Right atrium auricular region (tissue), 2 donors: ENCODE measurements at regions not wholly inside any gene's neighbourhood (a gene's known extent, or its start where the extent isn't known, plus 50 kb on each side); places are given as distances from the start of the nearest gene placed in this dataset.
"Not testable (repeated sequence)": the region's sequence is repeated elsewhere in the genome, so short reads cannot be mapped to it uniquely, and the experiment has no call there.

Experiments
- DNase-seq: peaks from one replicate; pipeline ENCODE4 v3.0.0-alpha.2; 2019; ENCODE audit warnings: low spot score
- H3K27ac ChIP-seq, 2 donors: fragments of 200-600 bp; sonication (generic); 1 replicate in 1 of 2; 2 replicates in 1 of 2; pipeline ENCODE4 v1.5.1; 2016 to 2019
- H3K27me3 ChIP-seq, 2 donors: fragments of 200-600 bp; sonication (generic); one replicate each; pipeline versions ENCODE4 v1.5.1 to v1.6.0; 2017 to 2019
- H3K36me3 ChIP-seq: fragments of 200-600 bp; sonication (generic); one replicate; pipeline ENCODE4 v1.5.1; 2016
- H3K4me1 ChIP-seq, 2 donors: fragments of 200-600 bp; sonication (generic); one replicate each; pipeline versions ENCODE4 v1.5.1 to v1.6.0; 2017 to 2019
- H3K4me3 ChIP-seq, 2 donors: fragments of 200-600 bp; sonication (generic); 1 replicate in 1 of 2; 2 replicates in 1 of 2; pipeline ENCODE4 v1.5.1; 2017 to 2019; ENCODE audit warnings: mild to moderate bottlenecking in 1 of 2, moderate library complexity in 1 of 2
- H3K9me3 ChIP-seq, 2 donors: fragments of 200-600 bp; sonication (generic); one replicate each; pipeline ENCODE4 v1.5.1; 2019
- CTCF ChIP-seq, 2 donors: fragments of 200-600 bp; sonication (generic); IDR thresholded peaks; one replicate each; pipeline ENCODE4 v1.5.1; 2019; ENCODE audit warnings: antibody characterized with exemption in 2 of 2

GRCh38 chr4:189613207-189613606, 327.5 kb upstream of the FRG1 start:
- no peaks in the 10 kb centered on the region for H3K27me3 ChIP-seq
- no peak for DNase-seq
- TF ChIP-seq CTCF (IDR thresholded peaks at IDR 0.05), result no peak
- no peaks in the 10 kb centered on the region for H3K36me3 ChIP-seq
- no peaks in the 10 kb centered on the region for H3K4me1 ChIP-seq
- H3K4me3 ChIP-seq, result no peak overlapping the region
- no peaks in the 10 kb centered on the region for H3K9me3 ChIP-seq
- H3K27ac ChIP-seq, result no peak overlapping the region

- no peaks in the 10 kb centered on the region for H3K4me1 ChIP-seq
- no peak overlapping the region for H3K27ac ChIP-seq
- no peaks in the 10 kb centered on the region for H3K9me3 ChIP-seq
- DNase-seq, result no peak
- no peak for TF ChIP-seq CTCF (IDR thresholded peaks at IDR 0.05)
- H3K36me3 ChIP-seq, result no peaks in the 10 kb centered on the region
- no peaks in the 10 kb centered on the region for H3K27me3 ChIP-seq
- H3K4me3 ChIP-seq, result no peak overlapping the region
These were observed 325.4 kb upstream of the FRG1 start for GRCh38 chr4:189615217-189615663.

GRCh38 chr4:189617741-189618140, 322.9 kb upstream of the FRG1 start:
- not testable (repeated sequence) for H3K4me1 ChIP-seq, H3K27ac ChIP-seq, H3K27me3 ChIP-seq, H3K4me3 ChIP-seq, H3K9me3 ChIP-seq, DNase-seq, H3K36me3 ChIP-seq

GRCh38 chr4:189619441-189620250, 321.0 kb upstream of the FRG1 start:
- DNase-seq, H3K9me3 ChIP-seq, H3K36me3 ChIP-seq, H3K27ac ChIP-seq, H3K27me3 ChIP-seq, H3K4me3 ChIP-seq, H3K4me1 ChIP-seq: not testable (repeated sequence)

- not testable (repeated sequence) for DNase-seq, H3K27ac ChIP-seq, H3K4me1 ChIP-seq, H3K9me3 ChIP-seq, H3K36me3 ChIP-seq, H3K27me3 ChIP-seq, H3K4me3 ChIP-seq
These were observed 318.1 kb upstream of the FRG1 start for GRCh38 chr4:189622574-189622973.

- not testable (repeated sequence) for H3K4me1 ChIP-seq, H3K27ac ChIP-seq, H3K27me3 ChIP-seq, DNase-seq, H3K36me3 ChIP-seq, H3K4me3 ChIP-seq, H3K9me3 ChIP-seq
These were observed 313.6 kb upstream of the FRG1 start for GRCh38 chr4:189627041-189627440.

GRCh38 chr4:189629733-189630132, 310.9 kb upstream of the FRG1 start:
- not testable (repeated sequence) for DNase-seq, H3K4me1 ChIP-seq, H3K27ac ChIP-seq, H3K9me3 ChIP-seq, H3K36me3 ChIP-seq, H3K27me3 ChIP-seq, H3K4me3 ChIP-seq

GRCh38 chr4:189630913-189631567, 309.6 kb upstream of the FRG1 start:
- H3K36me3 ChIP-seq, H3K27me3 ChIP-seq, H3K27ac ChIP-seq, H3K4me1 ChIP-seq, H3K4me3 ChIP-seq, H3K9me3 ChIP-seq, DNase-seq: not testable (repeated sequence)

GRCh38 chr4:189631568-189631916, 309.1 kb upstream of the FRG1 start:
- not testable (repeated sequence) for H3K4me3 ChIP-seq, H3K27me3 ChIP-seq, H3K27ac ChIP-seq, H3K9me3 ChIP-seq, DNase-seq, H3K36me3 ChIP-seq, H3K4me1 ChIP-seq

- H3K9me3 ChIP-seq, DNase-seq, H3K36me3 ChIP-seq, H3K27me3 ChIP-seq, H3K4me3 ChIP-seq, H3K27ac ChIP-seq, H3K4me1 ChIP-seq: not testable (repeated sequence)
These were observed 290.2 kb upstream of the FRG1 start for GRCh38 chr4:189650436-189650835.

- not testable (repeated sequence) for H3K9me3 ChIP-seq, DNase-seq, H3K4me3 ChIP-seq, H3K4me1 ChIP-seq, H3K27ac ChIP-seq, H3K27me3 ChIP-seq, H3K36me3 ChIP-seq
These were observed 287.5 kb upstream of the FRG1 start for GRCh38 chr4:189653130-189653653.

GRCh38 chr4:189653983-189654382, 286.7 kb upstream of the FRG1 start:
- not testable (repeated sequence) for H3K9me3 ChIP-seq, H3K36me3 ChIP-seq, H3K27ac ChIP-seq, H3K27me3 ChIP-seq, DNase-seq, H3K4me1 ChIP-seq, H3K4me3 ChIP-seq

- DNase-seq, H3K27ac ChIP-seq, H3K27me3 ChIP-seq, H3K4me1 ChIP-seq, H3K4me3 ChIP-seq, H3K9me3 ChIP-seq, H3K36me3 ChIP-seq: not testable (repeated sequence)
These were observed 286.3 kb upstream of the FRG1 start for GRCh38 chr4:189654396-189654795.
